T1000 (cell line): ENCODE measurements at regions not wholly inside any gene's neighbourhood (a gene's known extent, or its start where the extent isn't known, plus 50 kb on each side); places are given as distances from the start of the nearest gene placed in this dataset.
"Not testable (repeated sequence)": the region's sequence is repeated elsewhere in the genome, so short reads cannot be mapped to it uniquely, and the experiment has no call there.

Experiments used
- DNase-seq: peaks from one replicate; lab custom pipeline; 2025; ENCODE audit warnings: mixed read lengths; lab: John Stamatoyannopoulos, UW

DNA sequence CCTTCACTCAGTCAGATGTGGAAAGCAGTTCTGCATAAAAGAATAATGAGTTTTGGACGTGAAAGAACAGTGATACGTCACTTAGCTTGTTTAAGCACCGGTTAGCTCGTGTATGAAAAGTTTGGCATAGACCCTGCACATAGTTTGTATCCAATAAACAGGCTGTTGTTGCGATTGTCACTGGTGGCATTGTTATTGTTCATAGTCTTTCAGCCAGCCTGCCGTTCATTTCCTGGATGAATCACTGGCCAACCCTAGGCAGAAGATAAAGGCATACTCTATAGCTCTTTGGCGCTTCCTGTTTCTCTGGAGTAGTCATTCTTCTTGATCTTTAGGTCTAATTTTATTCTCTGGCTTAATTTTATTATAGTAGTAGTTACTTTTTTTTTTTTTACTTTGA lies 57.8 kb upstream of the ANKRD30A start:
- no peak for DNase-seq

DNA sequence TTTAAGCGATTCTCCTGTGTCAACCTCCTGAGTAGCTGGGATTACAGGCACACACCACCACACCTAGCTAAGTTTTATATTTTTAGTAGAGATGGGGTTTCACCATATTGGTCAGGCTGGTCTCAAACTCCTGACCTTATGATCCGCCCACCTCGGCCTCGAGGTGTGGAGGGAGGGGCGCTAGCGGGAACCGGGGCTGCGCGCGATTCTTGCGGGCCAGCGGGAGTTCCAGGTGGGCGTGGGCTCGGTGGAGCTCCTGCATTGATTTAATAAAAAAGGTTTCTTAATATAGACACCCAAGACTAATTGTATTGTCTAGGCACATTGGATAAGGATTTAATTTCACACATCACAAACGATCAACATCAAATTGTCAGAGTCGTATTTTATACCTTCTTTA lies 63.1 kb upstream of the ANKRD30A start:
- not testable (repeated sequence) for DNase-seq

DNA sequence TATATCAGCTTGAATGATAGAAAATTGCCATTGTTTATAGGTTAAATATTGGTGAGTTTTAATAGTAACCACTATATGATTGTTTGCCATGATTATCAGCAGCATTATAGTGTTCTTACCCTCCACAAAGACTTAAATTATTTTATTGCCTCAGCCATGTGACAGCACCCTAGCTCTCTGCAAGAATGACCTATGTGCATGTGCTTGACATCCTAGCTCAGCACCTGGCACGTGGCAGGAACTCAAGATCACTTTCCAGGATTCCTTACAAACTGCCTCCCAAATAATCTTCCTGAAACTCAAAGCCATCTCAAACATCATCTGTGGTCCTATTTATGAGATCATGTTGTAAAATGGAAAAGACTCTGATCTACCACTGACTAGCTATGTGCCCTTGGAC lies 68.1 kb upstream of the ANKRD30A start:
- no peak for DNase-seq

- no peak for DNase-seq
Measured at GRCh38 chr10:37053476-37053875, 71.9 kb upstream of the ANKRD30A start.

- DNase-seq = not testable (repeated sequence)
Measured at GRCh38 chr10:37049982-37050381, 75.4 kb upstream of the ANKRD30A start.

DNA sequence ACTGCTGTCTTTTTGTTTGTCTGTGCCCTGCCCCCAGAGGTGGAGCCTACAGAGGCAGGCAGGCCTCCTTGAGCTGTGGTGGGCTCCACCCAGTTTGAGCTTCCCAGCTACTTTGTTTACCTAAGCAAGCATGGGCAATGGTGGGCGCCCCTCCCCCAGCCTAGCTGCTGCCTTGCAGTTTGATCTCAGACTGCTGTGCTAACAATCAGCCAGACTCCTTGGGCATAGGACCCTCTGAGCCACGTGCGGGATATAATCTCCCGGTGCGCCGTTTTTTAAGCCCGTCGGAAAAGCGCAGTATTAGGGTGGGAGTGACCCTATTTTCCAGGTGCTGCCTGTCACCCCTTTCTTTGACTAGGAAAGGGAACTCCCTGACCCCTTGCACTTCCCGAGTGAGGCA lies 81.1 kb upstream of the ANKRD30A start:
- not testable (repeated sequence) for DNase-seq

GRCh38 chr10:37035853-37036252 lies 89.5 kb upstream of the ANKRD30A start:
- DNase-seq = no peak

- DNase-seq = no peak
Measured at GRCh38 chr10:37015498-37015897, 109.9 kb upstream of the ANKRD30A start.

DNA sequence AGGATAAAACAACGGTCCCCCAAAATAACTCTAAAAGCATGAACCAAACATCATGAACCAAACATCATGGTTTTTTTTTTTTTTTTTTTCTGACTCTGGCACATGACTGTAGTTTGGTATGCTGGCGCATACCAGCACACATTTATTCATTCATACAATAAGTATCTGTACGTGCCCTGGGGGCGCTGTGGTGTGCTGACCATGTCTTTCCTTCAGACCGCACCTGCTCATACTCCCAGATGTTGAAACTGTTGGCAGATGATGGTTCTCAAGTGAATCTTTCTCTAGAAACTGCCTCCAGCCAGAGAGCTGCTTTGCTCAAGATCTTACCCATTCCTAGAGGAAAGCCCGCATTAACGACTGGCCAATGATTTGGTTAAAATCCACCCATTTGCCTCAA lies 114.7 kb upstream of the ANKRD30A start:
- DNase-seq = no peak

DNA sequence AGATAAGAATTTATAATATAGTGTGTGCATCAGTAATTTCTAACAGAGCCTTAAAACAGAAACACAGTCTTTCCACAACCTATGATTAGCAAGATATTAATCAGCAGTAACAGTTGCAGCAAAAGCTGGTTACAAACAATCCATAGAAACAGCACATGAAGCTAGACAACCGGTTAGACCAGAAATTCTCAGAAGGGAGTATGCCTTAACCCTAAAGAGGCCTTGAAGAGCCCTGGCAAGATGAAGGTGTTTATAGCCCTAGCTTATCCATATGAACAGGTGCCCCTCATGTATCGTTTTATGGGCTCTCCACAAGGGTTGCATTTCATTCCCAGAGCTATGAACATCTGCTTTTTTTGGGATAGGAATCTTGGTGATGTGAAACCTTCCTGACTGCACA lies 117.1 kb upstream of the ANKRD30A start:
- not testable (repeated sequence) for DNase-seq

DNA sequence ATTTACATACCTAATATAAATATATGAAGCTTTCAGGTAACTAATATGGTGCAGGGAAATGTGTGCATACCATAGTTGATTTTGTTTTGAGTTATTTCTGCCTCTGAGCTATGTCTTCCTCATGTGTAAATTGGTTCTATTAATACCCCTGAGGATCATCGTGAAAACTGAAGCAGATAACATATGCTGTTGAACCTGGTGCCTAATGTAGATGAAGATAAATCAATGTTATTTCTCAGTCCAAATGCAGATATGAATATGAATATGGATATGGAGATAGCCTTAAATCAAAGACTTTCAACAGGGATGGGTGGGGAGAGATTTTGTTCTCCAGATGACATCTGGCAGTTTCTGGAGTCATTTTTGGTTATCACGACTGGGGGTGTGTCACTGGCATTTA lies 122.3 kb upstream of the ANKRD30A start:
- DNase-seq = no peak

- not testable (repeated sequence) for DNase-seq
Measured at GRCh38 chr10:36995806-36996205, 129.6 kb upstream of the ANKRD30A start.

DNA sequence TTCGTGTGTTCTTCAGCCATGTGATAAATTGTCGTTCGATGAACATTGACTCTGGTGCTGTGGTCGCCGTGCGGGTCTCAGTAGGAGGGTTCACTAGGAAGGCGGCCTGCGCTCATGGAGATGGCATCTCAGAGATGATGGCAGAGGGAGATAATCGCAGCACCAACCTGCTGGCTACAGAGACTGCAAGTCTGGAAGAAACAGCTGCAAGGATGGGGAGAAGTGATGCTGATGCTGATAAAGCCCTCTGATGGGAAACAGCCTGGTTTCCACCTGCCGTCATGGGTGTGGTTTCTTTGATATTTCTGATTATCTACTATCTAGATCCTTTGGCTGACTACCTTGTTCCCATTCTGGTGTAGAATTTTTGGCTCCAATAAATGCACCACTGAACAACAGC lies 130.5 kb upstream of the ANKRD30A start:
- DNase-seq = no peak

DNA sequence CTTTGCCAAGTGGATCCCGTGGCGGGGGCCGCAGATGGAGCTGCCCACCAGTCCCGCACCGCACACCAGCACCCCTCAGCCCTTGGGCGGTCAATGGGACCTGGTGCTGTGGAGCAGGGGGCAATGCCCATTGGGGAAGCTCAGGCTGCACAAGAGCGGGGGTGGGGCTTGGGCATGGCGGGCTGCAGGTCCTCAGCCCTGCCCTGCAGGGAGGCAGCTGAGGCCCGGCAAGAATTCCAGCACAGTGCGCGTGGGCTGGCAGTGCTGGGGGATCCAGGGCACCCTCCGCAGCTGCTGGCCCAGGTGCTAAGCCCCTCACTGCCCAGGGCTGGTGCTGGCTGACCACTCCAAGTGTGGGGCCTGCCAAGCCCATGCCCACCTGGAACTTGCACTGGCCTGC lies 136.2 kb upstream of the ANKRD30A start:
- no peak for DNase-seq

DNA sequence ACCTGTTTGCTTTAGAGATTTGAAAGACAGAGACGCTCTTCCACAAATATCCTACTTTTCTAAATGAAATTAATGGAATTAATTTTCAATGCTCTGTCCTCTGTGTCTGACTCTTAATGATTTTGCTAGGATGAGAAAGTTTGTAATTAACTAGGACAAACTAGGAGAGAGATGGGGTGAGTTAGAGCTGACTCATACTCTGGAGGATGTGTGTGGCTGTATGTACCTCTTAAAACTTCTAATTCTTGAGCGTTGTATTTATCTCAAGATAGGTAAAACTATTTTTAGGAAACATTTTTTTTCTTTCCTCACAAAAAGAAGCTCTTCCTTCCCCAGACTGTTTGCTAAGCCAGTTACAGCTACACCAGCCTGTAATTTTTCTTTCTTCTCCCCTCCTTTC lies 178.8 kb upstream of the ANKRD30A start:
- DNase-seq = no peak

DNA sequence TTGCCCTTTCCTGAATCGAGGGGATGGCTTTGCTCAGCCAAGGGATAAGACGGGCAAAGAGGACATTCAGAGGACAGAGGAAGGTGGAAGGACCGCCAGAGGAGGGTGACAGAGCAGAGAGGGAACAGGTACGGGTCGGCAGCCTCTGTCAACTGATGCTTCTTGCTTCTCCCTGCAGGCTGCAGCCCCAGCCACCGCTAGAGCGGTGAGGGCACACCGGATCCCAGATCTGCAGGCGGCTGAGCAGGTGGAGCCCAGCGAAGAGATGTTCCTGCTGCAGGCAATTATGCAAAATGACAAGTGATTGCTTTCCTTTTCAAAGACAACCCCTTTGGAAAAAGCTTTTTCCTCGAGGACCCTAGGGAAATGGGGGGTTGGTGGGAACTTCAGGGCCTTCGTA lies 181.9 kb upstream of the ANKRD30A start:
- DNase-seq = no peak

GRCh38 chr10:36942616-36943015 lies 182.8 kb upstream of the ANKRD30A start:
- DNase-seq = no peak

- no peak for DNase-seq
Measured at GRCh38 chr10:36903040-36903439, 222.4 kb upstream of the ANKRD30A start.

- DNase-seq = no peak
Measured at GRCh38 chr10:36899652-36900051, 225.7 kb upstream of the ANKRD30A start.

DNA sequence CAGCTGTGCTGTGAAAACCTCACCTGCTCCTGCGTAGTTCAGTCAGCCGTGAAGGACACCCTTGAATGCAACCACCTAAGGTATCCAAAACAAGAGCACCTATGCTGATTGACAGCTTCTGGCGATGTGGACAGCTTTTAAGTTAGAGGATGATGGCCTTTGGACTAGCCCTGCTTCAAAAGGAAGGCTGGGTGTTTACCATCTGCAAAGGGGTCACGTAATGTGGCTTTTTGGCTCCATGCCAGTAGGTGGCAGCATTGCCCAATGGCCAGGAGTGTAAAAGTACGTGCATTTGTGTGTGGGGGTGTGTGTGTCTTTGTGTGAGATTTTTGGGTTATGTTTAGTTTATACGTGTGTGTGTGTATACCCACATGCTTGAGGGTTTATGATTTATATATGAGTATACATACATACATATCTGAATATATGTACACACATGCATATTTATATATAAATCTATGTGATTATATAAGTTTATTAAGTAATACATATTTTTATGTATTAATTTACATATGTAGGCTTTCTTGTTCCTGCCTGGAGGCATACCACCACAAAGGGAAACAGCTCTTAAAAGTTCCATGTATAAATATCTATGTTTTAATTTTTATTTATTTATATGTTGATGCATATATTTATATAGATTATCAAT lies 236.3 kb upstream of the ANKRD30A start:
- peak; percentile 1 for DNase-seq

DNA sequence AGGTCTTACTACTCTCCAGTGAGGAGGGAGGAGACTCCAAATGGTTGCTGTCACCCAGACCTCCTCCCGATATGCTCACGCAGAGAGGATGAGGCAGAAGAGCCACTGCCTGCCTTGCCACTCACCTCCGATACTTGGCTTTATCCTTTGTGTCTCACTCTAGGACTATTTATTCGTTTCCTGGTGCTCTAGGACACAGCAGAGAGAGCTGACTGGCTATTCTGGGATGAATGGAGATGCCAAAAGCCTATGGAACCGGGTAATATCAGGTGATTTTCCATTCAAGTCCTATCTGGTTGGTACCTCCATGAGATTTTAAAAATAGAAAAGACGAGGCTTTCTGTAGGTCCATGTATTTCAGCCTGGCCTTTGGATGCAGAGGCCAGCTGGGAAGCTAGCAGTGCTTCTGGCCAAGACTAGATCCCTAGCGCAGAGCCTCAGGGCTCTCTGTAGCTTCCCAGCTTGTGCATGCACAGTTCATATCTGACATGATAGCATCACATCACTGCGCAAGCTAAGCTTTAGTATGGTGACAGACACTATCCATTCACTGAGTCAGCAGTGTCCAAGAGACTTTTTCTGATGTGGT lies 239.0 kb upstream of the ANKRD30A start:
- DNase-seq = no peak

- no peak for DNase-seq
Measured at GRCh38 chr10:36885746-36886145, 239.7 kb upstream of the ANKRD30A start.

GRCh38 chr10:36882781-36883180 lies 242.6 kb upstream of the ANKRD30A start:
- no peak for DNase-seq

GRCh38 chr10:36880898-36881297 lies 244.5 kb upstream of the ANKRD30A start:
- DNase-seq = no peak
